Non-pigmented ciliary epithelial cell (primary cell): ENCODE measurements at regions not wholly inside any gene's neighbourhood (a gene's known extent, or its start where the extent isn't known, plus 50 kb on each side); places are given as distances from the start of the nearest gene placed in this dataset.
"Not testable (repeated sequence)": the region's sequence is repeated elsewhere in the genome, so short reads cannot be mapped to it uniquely, and the experiment has no call there.

Experiments used
- DNase-seq: peaks from one replicate; pipeline ENCODE4 v3.0.0-alpha.2; 2010; ENCODE audit warnings: low read depth

- DNase-seq, result no peak
Observed at GRCh38 chr3:27554706-27555105, 70.5 kb upstream of the SLC4A7 start.

- DNase-seq, result no peak
Observed at GRCh38 chr3:27553886-27554540, 69.8 kb upstream of the SLC4A7 start.

- DNase-seq, result not testable (repeated sequence)
Observed at GRCh38 chr3:27552708-27553107, 68.5 kb upstream of the SLC4A7 start.

GRCh38 chr3:27551413-27551812, 67.2 kb upstream of the SLC4A7 start:
- not testable (repeated sequence) for DNase-seq

GRCh38 chr3:27545061-27545460, 60.9 kb upstream of the SLC4A7 start:
- DNase-seq, result no peak

DNA sequence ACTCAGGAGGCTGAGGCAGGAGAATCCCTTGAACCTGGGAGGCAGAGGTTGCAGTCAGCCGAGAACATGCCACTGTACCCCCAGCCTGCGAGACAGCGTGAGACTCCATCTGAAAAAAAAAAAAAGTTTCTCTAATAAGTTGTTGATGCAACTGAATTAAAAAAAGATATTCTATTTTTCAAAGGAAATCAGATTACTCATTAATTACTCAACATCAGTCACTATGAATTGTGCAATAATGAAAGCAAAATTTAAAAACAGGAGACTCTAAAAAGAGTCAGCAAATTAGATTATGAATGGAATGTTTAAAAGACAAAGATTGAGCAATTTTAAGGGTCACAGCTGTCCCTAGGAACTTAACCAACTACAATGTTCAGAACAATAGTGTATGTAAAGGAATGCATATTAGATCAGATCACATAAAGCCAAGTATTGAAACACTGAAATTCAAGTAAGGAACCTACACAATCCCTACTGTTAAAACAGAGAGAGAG, 60.2 kb upstream of the SLC4A7 start:
- no peak for DNase-seq

DNA sequence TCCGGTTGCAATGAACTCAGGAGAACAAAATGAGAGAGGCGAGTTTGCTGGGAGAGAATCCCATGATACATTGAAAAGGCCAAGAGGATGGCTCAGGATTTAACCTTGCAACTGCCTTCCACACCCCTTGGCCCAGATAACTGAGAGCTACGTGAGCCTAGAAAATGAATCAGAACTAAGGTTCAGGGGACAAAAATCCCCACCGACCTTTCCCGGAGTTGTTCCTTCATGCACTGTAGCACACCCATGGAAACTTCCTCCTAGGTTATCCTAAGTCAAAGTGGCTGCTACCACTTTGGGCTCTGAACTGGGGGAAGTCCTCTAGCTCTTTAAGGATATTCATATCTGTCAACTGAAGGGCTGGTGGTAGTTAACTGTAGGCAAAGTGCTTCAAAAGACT, 58.3 kb upstream of the SLC4A7 start:
- no peak for DNase-seq

- no peak for DNase-seq
Observed at GRCh38 chr3:27540231-27540630, 56.0 kb upstream of the SLC4A7 start.

- DNase-seq, result no peak
Observed at GRCh38 chr3:27536491-27536890, 52.3 kb upstream of the SLC4A7 start.

GRCh38 chr3:27535809-27536392, 51.7 kb upstream of the SLC4A7 start:
- no peak for DNase-seq

DNA sequence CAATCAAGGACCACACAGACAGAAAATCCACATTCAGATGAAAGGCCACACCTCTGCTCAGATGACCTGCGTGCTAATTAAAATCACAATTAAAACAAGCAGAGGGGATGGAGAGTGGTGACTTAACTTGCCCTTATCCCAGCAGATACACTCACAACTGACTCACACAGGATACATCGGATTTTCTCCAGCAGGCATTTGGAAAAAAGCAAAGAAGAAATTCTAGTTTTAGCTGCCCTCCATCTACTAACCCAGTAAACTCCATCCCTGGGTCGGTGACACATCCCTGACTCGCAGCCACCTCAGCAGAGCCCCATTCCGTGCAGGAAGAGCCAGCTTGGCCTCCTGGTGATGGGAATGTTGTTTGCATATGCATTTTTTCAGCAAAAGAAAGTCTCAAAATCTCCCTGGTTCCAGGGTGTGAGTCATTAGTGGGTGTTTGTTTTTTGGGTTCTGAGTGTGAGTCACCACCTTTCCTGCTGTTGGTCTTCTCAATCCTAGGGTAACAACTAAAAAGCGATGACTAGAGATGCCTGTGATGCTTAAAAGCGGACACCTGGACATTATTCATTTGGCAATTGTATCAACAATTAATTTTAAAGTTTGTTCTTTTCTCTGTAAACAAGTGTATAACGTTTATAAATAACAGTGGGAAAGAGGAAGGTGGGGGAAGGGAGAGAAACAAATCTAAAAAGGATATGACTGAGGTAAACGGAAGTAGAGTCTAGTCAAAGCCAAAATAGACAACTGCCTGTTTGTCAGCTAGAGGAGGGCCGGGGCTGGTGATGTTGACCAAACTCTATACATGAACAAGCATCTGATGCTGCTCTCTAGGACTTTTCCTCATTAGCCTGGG, 49.8 kb upstream of the SLC4A7 start:
- DNase-seq, result peak; percentile 97
